HG03064 (cell line): ENCODE measurements at regions not wholly inside any gene's neighbourhood (a gene's known extent, or its start where the extent isn't known, plus 50 kb on each side); places are given as distances from the start of the nearest gene placed in this dataset.

ENCODE experiments used
- ATAC-seq: cut with Tn5 transposase; IDR thresholded peaks from one replicate; pipeline ENCODE4 v1.9.1; 2021; ENCODE audit warnings: low read depth; ENCODE audit not compliant: unreplicated experiment

DNA sequence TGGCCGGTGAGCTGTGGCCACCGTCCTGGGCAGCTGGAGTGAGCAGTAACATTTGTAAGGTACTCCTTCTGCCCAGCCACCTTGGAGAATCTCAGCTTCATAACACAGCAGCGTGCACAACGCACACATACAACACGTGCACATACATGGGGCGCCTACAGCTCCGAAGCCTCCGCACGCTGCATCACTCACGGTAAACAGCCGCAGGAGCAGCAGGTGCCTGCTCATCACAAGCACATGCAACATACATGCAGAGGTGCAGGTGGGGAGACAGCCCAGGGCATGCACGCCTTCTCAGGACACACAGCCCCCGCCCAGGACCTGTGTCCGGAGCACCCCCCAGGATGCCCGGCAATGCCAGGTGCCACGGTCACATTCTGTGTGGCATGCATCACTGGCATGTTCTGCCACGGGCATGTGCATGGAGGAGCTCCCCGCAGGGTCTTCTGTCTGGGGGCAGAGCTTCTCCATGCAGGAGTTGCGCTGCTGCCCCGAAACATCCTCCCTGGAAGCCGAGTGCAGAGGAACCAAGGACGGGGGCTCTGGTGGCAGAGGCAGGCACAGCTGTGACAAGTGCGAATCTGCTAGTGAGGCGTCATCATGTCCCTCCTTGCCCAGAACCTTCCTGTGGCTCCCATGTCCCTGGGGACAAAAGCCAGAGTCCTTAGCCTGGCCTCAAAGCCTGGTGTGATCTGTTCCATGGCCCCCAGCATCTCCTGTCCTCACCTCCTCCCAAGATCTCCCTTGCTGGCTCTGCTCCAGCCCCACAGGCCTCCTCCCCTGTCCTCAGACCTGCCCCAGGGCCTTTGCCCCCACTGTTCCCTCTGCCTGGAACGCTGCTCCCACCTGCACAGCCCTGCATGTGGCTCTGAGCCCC lies 184.0 kb upstream of the GSE1 start:
- no peak for ATAC-seq

DNA sequence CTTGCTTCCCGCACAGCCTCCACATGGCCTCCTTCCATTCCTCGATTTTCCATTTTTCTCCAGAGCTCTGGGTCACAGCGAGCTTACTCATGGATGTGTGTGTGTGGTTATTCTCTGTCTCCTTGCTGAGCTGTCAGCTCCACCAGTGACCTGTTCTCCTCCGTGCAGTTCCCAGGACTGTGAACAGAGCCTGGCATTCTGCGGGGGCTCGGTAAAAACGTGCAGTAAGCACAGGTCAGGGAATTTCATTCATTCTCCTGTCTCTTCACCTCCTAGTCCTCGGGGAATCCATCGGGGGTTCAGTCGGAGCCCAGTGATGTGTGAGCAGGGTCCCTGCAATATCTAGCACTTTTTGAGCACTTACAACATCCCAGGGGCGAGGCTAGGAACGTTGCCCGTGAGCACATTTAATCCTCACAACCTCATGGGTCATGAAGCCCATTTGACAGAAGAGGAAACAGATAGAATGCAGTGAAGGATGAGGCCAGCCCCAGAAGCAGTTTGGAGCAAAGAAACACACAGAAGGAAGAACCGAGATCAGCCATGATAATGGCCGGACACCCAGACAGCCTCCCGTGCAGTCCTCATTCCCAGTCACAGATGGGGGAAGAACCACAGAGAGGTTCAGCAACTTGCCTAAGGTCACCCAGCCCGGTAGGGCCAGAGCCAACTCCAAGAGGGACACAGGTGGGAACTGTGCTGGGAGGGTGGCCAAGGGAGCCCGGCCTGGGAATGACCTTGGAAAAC lies 183.2 kb upstream of the GSE1 start:
- ATAC-seq, result no peak

DNA sequence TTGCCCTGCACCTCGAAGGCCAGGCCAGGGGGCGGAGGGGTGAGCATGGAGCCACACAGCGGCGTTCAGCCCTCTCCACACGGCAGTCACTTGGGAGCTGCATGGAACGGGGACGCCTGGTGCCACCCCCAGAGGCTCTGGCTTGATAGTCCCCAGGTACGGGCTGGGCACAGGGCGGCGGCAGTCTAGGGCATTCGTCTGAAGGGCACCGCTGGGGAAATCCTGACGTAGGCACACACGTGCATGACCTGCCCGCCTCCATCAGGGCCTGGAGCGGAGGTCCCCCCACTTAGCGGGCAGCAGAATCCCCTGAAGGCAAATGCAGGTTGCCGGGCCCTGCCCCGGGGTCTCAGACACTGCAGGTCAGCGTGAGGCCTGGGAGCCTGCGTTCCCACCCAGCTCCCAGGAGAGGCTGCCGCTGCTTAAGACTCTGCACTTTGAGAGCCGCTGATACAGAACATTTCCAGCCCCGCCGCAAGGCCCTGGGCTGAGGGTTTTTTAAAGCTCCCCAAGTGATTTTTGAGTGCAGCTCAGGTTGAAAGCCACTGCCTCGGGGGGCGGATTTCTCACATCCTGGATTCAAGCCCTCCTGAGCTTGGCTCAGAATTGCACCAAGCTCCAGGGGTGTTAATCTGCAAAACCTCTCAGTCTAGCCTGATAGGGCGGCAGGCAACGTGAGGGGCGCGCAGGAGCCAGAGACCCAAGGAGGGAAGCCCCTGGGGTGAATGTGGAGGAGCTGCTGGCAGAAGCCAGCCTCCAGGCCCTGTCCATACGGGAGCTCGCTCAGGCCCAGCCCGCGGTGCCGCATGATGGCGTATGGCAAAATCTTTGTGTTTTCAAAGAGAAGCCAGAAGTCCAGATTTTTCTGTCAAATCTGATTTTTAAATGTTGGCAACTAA lies 182.3 kb upstream of the GSE1 start:
- ATAC-seq, result no peak

DNA sequence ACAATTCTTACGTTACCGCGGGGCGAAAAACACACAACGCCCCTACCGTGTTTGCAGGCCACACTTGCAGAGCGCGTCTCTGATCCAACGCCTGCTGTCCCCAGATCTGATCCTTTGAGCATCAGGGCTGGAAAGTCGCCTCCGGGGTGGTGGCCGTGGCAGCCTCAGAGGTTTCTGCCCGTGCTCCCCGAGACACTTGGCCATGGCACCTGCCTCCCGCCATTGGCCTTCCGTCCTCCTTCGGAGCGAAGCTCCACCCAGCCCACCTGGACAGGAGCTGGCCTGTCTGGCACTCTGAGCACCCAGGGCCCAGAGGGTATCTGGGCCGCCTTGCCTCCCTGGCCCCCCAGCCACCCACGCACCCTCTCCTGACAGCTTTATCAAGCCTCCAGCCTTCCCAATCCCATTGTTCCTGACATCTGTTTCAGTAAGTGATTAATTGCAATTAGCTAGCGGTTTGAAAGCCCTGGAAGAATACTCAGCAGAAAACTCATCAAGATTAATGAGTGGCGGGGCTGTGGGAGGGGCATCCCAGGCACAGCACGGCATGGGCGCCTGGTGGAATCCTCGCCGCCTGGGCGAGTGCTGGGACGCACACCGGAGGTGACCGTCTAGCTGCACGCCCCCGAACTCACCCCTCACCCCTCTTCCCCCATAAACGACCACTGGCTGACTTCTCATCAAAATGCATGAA lies 181.5 kb upstream of the GSE1 start:
- no peak for ATAC-seq

DNA sequence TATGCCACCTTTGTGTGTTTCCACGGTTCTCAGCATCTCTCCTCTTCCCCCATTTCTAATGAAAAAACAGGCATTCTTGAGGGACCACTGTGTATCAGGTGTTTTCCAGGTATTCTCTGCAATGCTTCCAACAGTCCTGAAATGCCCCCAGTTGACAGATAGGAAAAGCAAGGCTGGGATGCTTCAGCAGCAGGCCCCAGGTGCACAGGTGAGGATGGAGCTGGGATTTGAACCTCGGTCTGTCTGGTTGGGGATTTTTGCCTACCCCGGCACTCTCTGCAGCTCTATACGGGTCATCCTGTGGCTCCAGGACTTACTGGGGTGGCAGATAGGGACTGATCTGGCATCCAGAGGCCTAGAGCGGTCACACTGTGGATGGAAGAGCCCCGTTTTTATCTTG lies 180.5 kb upstream of the GSE1 start:
- ATAC-seq, result no peak

DNA sequence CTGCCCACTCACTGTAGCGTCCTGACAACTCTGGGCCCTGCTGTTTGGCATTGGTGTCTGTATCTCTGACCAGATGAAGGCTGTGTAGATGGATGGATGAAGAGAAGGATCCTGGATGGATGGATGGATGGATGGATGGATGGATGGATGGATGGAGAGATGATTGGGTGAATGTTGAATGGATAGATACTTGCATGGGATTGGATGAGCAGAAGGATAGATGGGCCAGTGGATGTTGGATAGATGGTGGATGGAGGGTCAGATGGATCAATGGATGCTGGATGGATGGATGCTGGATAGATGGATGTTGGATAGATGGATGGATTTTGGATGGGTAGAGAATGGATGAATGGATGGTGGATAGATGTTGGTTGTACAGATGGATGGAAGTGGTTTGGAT lies 179.6 kb upstream of the GSE1 start:
- no peak for ATAC-seq

DNA sequence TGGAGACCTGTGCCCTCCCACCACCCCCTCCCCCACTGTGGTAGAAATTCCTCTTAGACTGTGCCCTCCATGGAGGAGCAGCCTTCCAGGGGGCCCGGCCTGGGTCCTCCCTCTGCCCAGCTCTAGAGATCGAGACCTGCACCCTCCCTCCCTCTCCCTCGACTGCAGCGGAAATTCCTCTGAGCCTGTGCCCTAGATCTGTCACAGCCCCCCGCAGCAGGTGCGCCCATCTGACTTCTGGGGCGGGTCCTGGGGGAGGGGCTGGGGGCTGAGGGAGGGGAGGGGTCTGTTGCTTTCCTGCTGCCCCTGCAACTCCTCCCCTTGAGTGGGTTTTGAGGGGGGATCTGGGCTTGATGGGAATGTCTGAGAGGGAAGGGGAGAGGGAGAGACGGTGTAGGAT lies 177.8 kb upstream of the GSE1 start:
- ATAC-seq, result no peak

DNA sequence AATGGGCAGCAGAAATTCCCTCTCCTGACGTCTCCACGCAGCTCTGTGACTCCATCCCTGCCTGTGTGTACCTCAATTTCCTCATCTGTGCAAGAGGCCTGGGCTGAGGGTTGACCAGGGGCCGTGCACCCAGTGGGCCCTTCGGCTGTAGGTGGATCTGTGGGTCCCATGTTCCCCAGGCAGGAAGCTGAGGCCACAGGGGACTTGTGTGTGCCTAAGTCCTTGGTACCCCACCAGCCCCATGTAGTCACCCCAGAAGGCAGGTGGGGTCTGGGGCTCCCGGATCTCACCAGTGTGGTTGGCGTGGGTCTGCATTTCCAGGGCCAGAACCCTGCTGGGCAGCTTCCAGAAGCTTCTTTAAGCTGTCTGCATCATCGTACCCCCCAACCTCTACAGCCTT lies 177.4 kb upstream of the GSE1 start:
- ATAC-seq, result no peak

DNA sequence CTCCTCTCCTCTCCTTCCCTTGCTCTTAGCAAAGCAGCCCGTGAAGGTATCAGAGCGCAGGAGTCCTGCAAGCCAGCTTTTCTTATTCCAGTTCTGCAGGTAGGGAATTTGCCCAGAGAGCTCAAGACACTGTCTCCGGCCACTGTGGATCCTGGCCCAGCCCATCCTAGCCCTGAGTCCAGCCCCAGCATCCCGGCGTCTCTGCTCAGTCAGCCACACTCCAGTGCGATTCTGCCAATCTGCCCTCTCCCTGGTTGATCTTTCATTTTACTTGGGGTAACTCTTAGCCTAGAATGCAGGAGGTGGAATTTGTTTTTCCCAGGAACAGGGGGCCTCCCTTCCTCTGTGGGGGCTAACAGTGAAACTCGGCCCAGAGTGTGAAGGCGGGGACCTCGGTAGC lies 176.9 kb upstream of the GSE1 start:
- ATAC-seq, result no peak

DNA sequence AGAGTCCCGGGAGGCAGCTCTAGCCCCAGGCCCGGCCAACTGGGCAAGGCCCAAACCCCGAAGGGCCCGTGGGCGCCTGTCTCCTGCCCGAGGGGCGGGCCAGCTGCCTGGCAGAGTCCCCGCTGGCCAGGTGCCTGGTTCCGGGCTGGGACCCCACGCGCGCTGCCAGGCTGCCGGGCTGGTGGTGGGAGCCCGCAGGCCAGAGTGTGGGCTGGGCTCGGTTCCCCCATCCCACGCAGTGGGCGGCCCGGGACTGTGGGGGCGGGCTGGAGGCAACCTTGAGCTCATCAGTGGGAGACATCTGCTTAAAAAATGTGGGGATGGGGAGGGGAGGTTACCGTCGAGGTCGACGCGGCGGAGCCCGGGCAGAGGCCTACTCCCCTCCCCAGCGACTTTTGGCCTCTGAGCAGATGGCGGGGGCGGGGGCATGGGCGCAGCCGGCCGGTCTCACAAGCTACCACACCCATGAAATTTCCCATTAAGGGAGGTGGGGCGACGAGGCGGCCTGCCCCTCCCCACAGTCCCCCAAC lies 176.4 kb upstream of the GSE1 start:
- no peak for ATAC-seq

DNA sequence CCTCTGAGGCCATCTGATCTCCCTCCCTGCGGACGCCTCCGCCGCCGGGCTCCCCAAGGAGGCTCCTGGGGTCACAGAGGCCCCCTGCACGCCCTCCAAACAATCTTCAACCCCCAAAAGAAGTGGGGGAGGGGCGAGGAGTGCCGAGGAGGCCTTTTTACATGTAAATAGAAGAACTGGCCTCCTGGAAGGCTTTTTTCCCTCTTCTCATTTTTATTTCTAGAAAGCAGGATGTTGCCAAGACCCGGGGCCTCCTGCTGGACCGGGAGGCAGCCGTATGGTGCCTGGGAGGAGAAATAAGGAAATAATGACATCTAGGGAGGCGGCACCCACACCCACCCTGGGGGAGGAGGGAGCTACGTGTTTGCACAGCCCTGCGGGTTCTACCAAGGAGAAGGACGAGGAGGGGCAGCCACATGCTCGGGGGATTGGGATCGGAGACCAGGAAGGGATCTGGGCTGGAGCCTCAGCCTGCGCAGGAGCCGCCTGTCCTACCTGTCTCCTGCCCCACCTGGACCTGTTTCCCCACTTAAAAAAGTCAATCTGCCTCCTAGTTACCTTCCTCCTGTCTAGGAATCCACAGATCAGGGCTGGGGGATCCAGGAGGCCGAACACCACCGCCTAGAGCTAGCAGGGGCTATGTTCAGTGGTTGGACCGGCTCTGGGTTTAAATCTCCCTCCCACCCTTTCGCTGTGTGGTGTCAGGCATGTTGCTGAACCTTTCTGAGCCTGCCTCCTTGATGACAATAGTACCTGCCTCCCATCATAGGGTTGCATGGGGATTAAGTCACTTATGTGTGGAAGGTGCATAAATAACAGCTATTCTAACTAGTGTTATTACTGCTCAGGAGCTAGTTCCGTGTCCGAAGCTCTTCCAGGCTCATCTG lies 175.7 kb upstream of the GSE1 start:
- no peak for ATAC-seq

DNA sequence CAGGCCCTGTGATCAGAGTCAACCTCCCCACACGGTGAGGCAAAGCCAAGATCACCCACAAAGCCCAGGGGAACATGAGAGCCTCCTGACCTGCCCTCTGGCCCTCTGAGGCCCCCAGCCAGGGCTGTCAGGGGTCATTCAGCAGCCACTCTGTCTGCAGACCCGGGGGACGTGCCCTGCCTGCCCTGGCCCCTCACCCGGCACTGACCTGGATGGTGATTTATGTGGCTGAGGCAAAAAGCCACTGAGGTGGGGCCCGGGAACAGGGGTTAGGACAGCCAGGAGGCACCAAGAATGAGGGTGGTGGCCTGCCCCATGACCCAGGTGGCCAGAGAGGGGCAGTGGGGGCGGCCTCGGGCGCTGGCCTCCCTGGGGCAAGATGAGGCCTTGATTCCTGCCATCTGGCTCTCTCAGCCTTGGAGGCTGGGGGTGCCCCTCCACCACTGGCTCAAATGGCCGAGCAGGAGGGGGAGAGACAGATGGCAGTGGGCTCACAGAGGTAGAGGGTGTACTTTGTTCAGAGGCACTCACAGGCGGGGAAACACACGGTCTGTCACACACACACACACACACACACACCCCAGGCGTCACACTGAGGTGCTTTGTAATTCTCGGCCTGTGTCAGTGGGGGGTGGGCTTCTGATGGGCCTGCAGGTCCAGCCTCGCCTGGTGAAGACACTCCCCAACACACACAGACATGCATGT lies 174.0 kb upstream of the GSE1 start:
- ATAC-seq, result no peak

DNA sequence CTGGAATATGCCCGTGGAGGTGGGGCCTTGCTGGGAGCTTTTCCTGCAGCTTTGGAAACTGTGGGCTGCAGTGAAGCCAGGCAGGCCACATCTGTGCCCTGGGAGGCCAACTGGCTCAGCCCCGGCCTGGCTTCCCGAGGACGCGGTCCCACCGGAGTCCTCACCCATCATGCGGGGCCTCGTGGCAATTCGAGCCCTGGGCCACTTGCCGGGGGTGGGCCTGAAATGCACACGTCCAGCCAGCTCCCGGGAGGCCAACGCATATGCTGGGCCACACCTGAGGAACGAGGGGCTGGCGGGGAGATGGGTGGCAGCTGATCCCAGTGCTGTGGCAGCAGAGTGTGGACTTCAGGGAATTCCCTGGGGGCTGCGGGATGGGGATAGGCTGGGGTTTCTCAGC lies 172.4 kb upstream of the GSE1 start:
- ATAC-seq, result no peak

DNA sequence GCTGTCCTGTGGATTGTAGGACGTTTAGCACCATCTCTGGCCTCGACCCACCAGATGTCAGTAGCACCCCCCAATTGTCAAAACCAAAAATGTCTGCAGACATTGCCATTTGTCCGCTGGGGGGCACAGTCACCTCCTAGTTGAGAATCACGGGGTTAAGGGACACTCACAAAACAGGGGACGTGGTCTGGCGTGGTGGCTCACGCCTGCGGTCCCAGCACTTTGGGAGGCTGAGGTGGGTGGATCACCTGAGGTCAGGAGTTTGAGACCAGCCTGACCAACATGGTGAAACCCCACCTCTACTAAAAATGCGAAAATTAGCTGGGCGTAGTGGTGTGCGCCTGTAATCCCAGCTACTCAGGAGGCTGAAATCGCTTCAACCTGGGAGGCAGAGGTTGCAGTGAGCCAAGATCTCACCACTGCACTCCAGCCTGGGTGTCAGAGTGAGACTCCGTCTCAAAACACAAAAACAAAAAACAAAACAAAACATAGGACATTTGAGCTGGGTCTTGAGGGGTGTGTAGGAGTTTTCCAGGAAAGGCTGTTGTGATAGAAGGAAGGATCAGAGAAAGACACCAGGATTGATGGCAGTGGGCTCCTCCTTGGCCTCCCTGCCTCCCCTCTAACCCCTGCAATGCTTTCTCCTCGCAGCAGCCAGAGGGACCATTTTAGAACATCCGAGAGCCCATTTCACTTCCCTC lies 171.8 kb upstream of the GSE1 start:
- no peak for ATAC-seq

DNA sequence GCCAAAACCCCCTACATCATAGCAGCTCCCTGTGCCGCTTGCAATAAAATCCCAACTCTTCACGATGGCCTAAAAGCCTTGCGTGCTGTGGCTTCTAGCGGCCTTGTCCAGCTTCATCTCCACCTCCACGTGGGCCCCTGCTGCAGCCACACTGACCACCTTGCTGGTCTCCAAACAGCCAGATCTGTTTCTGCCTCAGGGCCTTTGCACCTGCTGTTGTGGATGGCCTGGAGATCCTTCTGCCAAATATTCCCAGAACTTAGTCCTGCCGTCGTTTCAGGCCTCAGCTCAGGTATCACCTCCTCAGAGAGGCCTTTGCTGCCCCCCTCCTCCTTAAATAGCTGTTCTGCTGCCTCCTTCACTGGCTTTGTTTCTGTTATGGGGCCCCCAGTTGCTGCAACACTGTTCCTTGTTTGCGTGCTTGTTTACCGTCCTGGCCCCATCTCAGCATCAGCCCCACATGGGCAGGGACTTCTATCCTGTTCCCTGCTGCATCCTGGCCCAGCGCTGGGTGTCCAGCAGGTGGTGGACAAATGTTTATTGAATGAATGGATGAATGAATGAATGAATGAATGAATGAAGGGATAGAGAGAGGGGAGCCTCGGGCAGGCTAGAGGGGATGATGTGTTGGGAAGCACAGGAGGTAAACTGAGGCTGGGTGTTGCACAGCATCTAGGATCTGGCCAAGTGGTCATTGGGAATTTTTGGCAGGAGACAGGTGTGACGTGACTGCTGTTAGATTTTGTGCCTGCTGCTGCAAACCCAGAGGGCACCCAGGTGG lies 171.0 kb upstream of the GSE1 start:
- ATAC-seq, result no peak

DNA sequence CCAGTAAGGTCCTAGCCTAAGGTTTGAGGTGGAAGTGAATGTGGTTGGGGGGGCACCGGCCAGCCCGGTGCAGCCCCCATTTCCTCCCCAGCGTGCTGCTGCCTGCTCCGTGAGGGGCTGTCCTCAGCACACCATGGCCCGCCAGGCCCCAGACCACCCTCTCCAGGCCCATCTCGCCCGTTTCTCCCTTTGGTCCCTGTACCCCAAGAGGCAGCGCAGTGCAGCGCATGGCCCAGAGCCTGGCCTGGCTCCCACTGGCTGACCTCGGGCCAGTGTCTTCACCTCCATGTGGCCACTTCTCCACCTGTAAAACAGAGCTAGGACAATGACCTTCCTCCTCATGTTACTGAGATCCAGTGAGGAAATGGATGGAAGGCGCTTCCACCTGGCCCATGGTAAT lies 170.0 kb upstream of the GSE1 start:
- ATAC-seq, result no peak

DNA sequence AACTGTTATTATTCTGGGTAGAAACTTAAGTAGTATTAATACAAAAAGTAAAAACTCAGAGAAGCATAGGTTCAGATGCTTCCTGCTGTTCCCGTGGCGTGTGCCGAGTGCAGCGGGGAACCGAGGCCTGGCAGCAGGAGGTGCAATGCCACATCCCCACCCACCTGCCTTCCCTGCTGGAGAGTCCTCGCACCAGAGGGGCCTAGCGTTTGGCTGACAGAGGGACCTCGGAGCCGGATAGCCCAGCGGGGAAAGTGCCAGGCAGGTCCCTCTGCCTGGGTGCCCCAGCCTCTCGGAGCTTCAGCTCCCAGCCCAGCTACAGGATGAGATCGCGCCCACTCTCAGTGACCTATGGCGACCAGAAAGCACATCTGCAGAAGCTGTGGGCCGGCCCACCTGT lies 169.6 kb upstream of the GSE1 start:
- ATAC-seq, result no peak
